CD4-positive, alpha-beta T cell treated with Interferon alpha-2 for 1 hour (primary cell): ENCODE measurements at regions not wholly inside any gene's neighbourhood (a gene's known extent, or its start where the extent isn't known, plus 50 kb on each side); places are given as distances from the start of the nearest gene placed in this dataset.

Experiments
- DNase-seq, 2 donors: peaks; one replicate each; pipeline ENCODE4 v3.0.0-alpha.2; 2020 to 2022

- DNase-seq: no peak
These were observed 124.8 kb upstream of the ANO1 start for GRCh38 chr11:69953356-69953755.

- no peak for DNase-seq
These were observed 123.4 kb upstream of the ANO1 start for GRCh38 chr11:69954756-69955155.

GRCh38 chr11:69956669-69957190 is 121.4 kb upstream of the ANO1 start:
- DNase-seq: no peak

- no peak for DNase-seq
These were observed 120.3 kb upstream of the ANO1 start for GRCh38 chr11:69957849-69958248.

GRCh38 chr11:69958308-69958707 is 119.8 kb upstream of the ANO1 start:
- no peak for DNase-seq

GRCh38 chr11:69959461-69959860 is 118.7 kb upstream of the ANO1 start:
- no peak for DNase-seq

GRCh38 chr11:69961738-69962137 is 116.4 kb upstream of the ANO1 start:
- DNase-seq: no peak

- DNase-seq: no peak
These were observed 116.0 kb upstream of the ANO1 start for GRCh38 chr11:69962152-69962551.

- DNase-seq: no peak
These were observed 114.4 kb upstream of the ANO1 start for GRCh38 chr11:69963533-69964246.

- no peak for DNase-seq
These were observed 113.9 kb upstream of the ANO1 start for GRCh38 chr11:69964247-69964643.

- DNase-seq: no peak
These were observed 112.1 kb upstream of the ANO1 start for GRCh38 chr11:69965821-69966582.

GRCh38 chr11:69966583-69966835 is 111.6 kb upstream of the ANO1 start:
- no peak for DNase-seq

GRCh38 chr11:69966910-69967483 is 111.1 kb upstream of the ANO1 start:
- no peak for DNase-seq

- DNase-seq: no peak
These were observed 110.6 kb upstream of the ANO1 start for GRCh38 chr11:69967484-69967883.

GRCh38 chr11:69968396-69969347 is 109.4 kb upstream of the ANO1 start:
- DNase-seq: no peak

GRCh38 chr11:69969890-69970784 is 108.0 kb upstream of the ANO1 start:
- DNase-seq: peak in 1 of 2 donors; percentile 6

- DNase-seq: no peak
These were observed 107.2 kb upstream of the ANO1 start for GRCh38 chr11:69970785-69971535.

GRCh38 chr11:69971741-69972140 is 106.4 kb upstream of the ANO1 start:
- peak in 1 of 2 donors; percentile 27 for DNase-seq

GRCh38 chr11:69972351-69972802 is 105.7 kb upstream of the ANO1 start:
- peak; percentile 28 to 61 for DNase-seq

GRCh38 chr11:69974528-69974927 is 103.6 kb upstream of the ANO1 start:
- no peak for DNase-seq

GRCh38 chr11:69975822-69976221 is 102.3 kb upstream of the ANO1 start:
- DNase-seq: no peak
